ENCODE measurements at regions not wholly inside any gene's neighbourhood (a gene's known extent, or its start where the extent isn't known, plus 50 kb on each side); places are given as distances from the start of the nearest gene placed in this dataset.

DNA sequence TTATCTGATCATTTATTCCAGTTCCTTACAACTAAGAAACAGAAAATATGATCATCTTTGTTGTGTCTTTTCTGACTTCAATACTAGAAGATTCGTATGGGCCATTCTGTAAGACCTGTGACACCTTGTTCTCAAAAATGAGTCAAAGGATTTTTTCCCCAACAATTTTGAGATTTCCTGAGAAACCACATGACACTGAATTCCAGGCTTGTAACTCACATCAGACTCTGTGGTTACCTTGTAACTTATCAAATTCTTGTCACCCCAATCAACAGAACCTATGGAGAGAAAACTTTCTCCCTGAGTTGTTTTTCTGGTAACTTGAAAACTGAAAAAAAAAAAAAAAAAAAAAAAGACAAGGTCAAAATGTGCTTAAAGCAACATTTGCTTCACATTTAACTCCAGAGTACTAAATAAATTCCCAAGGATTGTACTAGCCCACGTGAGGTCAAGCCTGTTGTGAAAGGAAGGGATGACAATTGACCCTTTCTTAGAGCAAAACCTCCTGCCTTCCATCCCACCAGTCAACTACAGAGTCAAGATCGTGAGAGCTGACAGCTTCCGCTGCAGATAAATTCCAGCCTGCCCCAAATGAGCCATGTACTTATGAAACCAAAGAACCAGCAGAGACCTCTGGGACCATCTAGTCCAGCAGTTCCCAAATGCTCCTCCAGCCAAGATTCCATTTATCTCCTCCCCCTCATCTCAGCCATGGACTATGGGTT lies 140.3 kb downstream of the TBX18 start:
- Histone ChIP-seq H3K9me2 (replicated peaks; ENCODE audit: low read depth, low read length) (no peaks in the 10 kb centered on the region), H3K36me3 (ENCODE audit: insufficient read depth, low read length) (no peaks in the 10 kb centered on the region), H3K9me3 (ENCODE audit: insufficient read depth, low read depth, low read length) (no peaks in the 10 kb centered on the region), H3K9ac (ENCODE audit: low read depth, low read length, poor library complexity, severe bottlenecking) (no peak overlapping the region), H3K4me1 (ENCODE audit: insufficient read depth, low read length, poor library complexity, severe bottlenecking) (peaks cover 20% of the 10 kb centered on the region), H3K79me2 (ENCODE audit: insufficient read depth, low read length) (no peaks in the 10 kb centered on the region), H3K4me3 (ENCODE audit: low read length, poor library complexity, severe bottlenecking) (no peak overlapping the region), H3F3A (ENCODE audit: low read depth) (no peaks in the 10 kb centered on the region), H3K4me2 (ENCODE audit: low read depth, low read length, poor library complexity, severe bottlenecking) (no peak overlapping the region), H4K20me1 (ENCODE audit: insufficient read depth, low read length, poor library complexity, severe bottlenecking) (no peaks in the 10 kb centered on the region), H3K27me3 (ENCODE audit: insufficient read depth, low read length, poor library complexity, severe bottlenecking) (no peaks in the 10 kb centered on the region), H2AFZ (ENCODE audit: low read length) (no peak overlapping the region)
- TF ChIP-seq EZH2phosphoT487 (IDR thresholded peaks at IDR 0.05; ENCODE audit: borderline replicate concordance) = no peak
- TF ChIP-seq, protein P1, sequence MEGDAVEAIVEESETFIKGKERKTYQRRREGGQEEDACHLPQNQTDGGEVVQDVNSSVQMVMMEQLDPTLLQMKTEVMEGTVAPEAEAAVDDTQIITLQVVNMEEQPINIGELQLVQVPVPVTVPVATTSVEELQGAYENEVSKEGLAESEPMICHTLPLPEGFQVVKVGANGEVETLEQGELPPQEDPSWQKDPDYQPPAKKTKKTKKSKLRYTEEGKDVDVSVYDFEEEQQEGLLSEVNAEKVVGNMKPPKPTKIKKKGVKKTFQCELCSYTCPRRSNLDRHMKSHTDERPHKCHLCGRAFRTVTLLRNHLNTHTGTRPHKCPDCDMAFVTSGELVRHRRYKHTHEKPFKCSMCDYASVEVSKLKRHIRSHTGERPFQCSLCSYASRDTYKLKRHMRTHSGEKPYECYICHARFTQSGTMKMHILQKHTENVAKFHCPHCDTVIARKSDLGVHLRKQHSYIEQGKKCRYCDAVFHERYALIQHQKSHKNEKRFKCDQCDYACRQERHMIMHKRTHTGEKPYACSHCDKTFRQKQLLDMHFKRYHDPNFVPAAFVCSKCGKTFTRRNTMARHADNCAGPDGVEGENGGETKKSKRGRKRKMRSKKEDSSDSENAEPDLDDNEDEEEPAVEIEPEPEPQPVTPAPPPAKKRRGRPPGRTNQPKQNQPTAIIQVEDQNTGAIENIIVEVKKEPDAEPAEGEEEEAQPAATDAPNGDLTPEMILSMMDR (conservative IDR thresholded peaks at IDR 0.05; ENCODE audit: low read length) = no peak

DNA sequence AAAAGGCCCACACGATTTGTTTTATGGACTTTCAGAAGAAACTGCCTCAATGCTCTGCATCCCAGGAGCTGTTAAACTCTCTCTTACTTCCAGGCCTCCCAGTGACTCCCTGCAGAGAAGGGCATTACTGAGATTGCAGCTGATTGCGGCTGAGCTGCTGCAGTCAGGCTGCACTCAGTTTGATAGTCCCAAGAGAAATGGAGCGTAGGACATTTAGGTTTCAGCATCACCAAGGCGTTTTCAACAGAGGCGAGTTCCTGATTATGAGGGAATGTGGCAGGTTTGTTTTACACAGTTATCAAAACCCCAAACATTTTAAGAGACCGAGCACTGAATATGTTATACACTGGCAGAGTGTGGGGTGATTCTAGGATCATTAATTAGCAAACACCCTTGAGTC lies 145.6 kb downstream of the TBX18 start:
- Histone ChIP-seq H2AFZ (ENCODE audit: low read length) (no peak overlapping the region), H3K4me3 (ENCODE audit: low read length, poor library complexity, severe bottlenecking) (no peak overlapping the region), H3K79me2 (ENCODE audit: insufficient read depth, low read length) (no peaks in the 10 kb centered on the region), H3K27me3 (ENCODE audit: insufficient read depth, low read length, poor library complexity, severe bottlenecking) (no peaks in the 10 kb centered on the region), H3K36me3 (ENCODE audit: insufficient read depth, low read length) (no peaks in the 10 kb centered on the region), H3K9ac (ENCODE audit: low read depth, low read length, poor library complexity, severe bottlenecking) (no peak overlapping the region), H3F3A (ENCODE audit: low read depth) (no peaks in the 10 kb centered on the region), H4K20me1 (ENCODE audit: insufficient read depth, low read length, poor library complexity, severe bottlenecking) (no peaks in the 10 kb centered on the region), H3K9me2 (replicated peaks; ENCODE audit: low read depth, low read length) (no peaks in the 10 kb centered on the region), H3K4me1 (ENCODE audit: insufficient read depth, low read length, poor library complexity, severe bottlenecking) (peaks cover 3% of the 10 kb centered on the region), H3K4me2 (ENCODE audit: low read depth, low read length, poor library complexity, severe bottlenecking) (no peak overlapping the region), H3K9me3 (ENCODE audit: insufficient read depth, low read depth, low read length) (no peaks in the 10 kb centered on the region)
- TF ChIP-seq, protein P1 (conservative IDR thresholded peaks at IDR 0.05; ENCODE audit: low read length) = no peak
- TF ChIP-seq EZH2phosphoT487 (IDR thresholded peaks at IDR 0.05; ENCODE audit: borderline replicate concordance) = no peak

DNA sequence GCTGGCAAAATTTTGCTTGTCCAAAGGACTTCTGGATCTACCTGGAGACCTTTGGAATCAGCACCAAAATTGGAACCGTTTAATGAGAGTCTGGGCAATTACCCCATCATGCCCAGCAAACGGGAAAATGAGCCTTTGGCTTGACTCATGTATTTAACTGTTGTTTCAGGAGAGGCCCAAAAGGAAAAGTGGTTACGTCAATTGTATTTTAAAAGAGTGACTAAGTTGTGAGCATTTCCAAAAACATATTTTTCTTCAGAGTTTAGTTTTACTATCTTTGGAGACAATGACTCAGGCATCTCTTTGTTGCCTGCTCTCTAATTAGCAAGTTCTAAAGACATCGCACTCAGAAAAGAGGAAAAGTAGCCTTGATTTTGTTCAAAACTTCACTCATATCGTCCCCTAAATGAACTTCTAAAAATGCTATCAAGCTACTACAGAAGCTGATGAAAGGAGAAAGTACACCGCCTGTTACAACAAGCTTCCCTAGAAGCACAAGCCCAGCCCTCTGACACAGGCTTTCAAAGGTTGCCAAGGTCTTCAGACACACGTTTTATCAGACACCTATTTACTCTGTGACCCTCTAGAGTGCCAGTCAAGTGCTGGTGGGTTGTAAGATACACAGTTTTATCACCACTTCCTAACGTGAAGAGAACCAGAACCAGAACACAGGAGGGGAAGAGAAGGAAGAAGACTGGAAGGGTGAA lies 146.2 kb downstream of the TBX18 start:
- H3K9ac ChIP-seq (ENCODE audit: low read depth, low read length, poor library complexity, severe bottlenecking) = no peak overlapping the region
- H3K4me2 ChIP-seq (ENCODE audit: low read depth, low read length, poor library complexity, severe bottlenecking) = no peak overlapping the region
- H3K27me3 ChIP-seq (ENCODE audit: insufficient read depth, low read length, poor library complexity, severe bottlenecking) = no peaks in the 10 kb centered on the region
- no peaks in the 10 kb centered on the region for H3F3A ChIP-seq (ENCODE audit: low read depth)
- H3K36me3 ChIP-seq (ENCODE audit: insufficient read depth, low read length) = no peaks in the 10 kb centered on the region
- no peak overlapping the region for H2AFZ ChIP-seq (ENCODE audit: low read length)
- TF ChIP-seq, protein P1 (conservative IDR thresholded peaks at IDR 0.05; ENCODE audit: low read length) = no peak
- TF ChIP-seq EZH2phosphoT487 (IDR thresholded peaks at IDR 0.05; ENCODE audit: borderline replicate concordance) = no peak
- no peaks in the 10 kb centered on the region for H4K20me1 ChIP-seq (ENCODE audit: insufficient read depth, low read length, poor library complexity, severe bottlenecking)
- H3K79me2 ChIP-seq (ENCODE audit: insufficient read depth, low read length) = no peaks in the 10 kb centered on the region
- no peaks in the 10 kb centered on the region for H3K9me2 ChIP-seq (replicated peaks; ENCODE audit: low read depth, low read length)
- no peaks in the 10 kb centered on the region for H3K9me3 ChIP-seq (ENCODE audit: insufficient read depth, low read depth, low read length)
- no peak overlapping the region for H3K4me3 ChIP-seq (ENCODE audit: low read length, poor library complexity, severe bottlenecking)
- H3K4me1 ChIP-seq (ENCODE audit: insufficient read depth, low read length, poor library complexity, severe bottlenecking) = peaks cover 3% of the 10 kb centered on the region
